Activated CD4-positive, alpha-beta memory T cell treated with anti-CD3 and anti-CD28 coated beads for 36 hours (primary cell): ENCODE measurements at regions not wholly inside any gene's neighbourhood (a gene's known extent, or its start where the extent isn't known, plus 50 kb on each side); places are given as distances from the start of the nearest gene placed in this dataset.

Experiments used
- CTCF ChIA-PET: fragments of 350-600 bp; sonication (Branson Sonifier 250); formaldehyde crosslinking; loops from one replicate; lab custom pipeline; 2021; ENCODE audit warnings: antibody characterized with exemption, inconsistent platforms; lab: Charles Lee
- POLR2A ChIA-PET: fragments of 350-600 bp; sonication (Branson Sonifier 250); formaldehyde crosslinking; loops from one replicate; lab custom pipeline; 2021; ENCODE audit warnings: antibody characterized with exemption; lab: Charles Lee
- DNase-seq: peaks from one replicate; pipeline ENCODE4 v3.0.0-alpha.2; 2020
- H3K27ac Mint-ChIP-seq: one replicate; pipeline ENCODE4 v1.8.0; 2021; ENCODE audit warnings: mixed read lengths
- H3K27me3 Mint-ChIP-seq: one replicate; pipeline ENCODE4 v1.8.0; 2021; ENCODE audit warnings: mixed read lengths
- H3K36me3 Mint-ChIP-seq: one replicate; pipeline ENCODE4 v1.8.0; 2021; ENCODE audit warnings: mixed read lengths
- H3K4me1 Mint-ChIP-seq: one replicate; pipeline ENCODE4 v1.8.0; 2021; ENCODE audit warnings: low read depth, mixed read lengths
- H3K4me3 Mint-ChIP-seq: one replicate; pipeline ENCODE4 v1.8.0; 2021; ENCODE audit warnings: mild to moderate bottlenecking, mixed read lengths
- H3K9me3 Mint-ChIP-seq: one replicate; pipeline ENCODE4 v1.8.0; 2021; ENCODE audit warnings: mixed read lengths
- intact Hi-C: fragments of 100-400 bp; cut with micrococcal nuclease; formaldehyde crosslinking; loops from one replicate; pipeline ENCODE4 v1.15.1; 2023

DNA sequence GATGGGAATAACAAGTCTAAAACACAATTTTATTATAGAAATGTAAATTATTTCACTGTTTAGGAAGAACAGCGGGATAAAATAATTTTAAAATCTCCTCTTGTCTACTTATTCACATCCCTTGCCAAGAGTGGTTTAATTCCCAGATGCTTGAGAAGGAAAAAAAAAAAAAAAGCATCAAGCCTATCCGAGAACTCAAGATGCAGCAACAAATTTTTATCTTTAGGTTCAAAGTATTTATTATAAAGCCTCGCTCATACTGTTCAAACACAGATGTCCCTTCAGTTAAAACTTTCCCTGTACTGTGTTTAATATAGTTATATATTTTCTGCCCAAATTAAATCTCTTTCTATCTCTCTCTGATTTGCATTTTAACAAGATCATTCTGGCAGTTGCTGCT is 1615.8 kb downstream of the PLA2G4A start:
- peaks cover 5% of the 10 kb centered on the region for H3K9me3 Mint-ChIP-seq
- no peak overlapping the region for H3K27ac Mint-ChIP-seq
- no peak overlapping the region for H3K4me3 Mint-ChIP-seq
- no peaks in the 10 kb centered on the region for H3K36me3 Mint-ChIP-seq
- no peak for DNase-seq
- no peaks in the 10 kb centered on the region for H3K27me3 Mint-ChIP-seq
- ChIA-PET POLR2A (no interaction called here), CTCF (no interaction called here)
- no peaks in the 10 kb centered on the region for H3K4me1 Mint-ChIP-seq
- intact Hi-C loops: no loop called here

DNA sequence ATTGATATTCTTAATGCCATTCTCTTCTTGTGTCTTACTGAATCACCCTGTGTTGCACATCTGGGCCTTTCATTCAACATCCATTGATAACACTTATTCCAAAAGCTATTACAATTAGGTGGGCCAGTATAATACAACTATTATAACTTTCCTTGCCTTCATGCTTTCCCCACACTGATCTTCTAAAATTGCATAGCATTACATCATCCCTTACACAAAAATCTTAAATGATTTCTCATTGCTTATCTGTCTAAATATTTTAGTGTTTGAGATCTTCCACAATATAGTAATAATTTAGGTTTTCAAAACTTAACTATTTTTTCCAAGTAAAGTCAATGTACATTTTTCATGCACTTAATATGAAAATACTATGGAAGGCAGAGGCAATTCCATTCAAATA is 1634.1 kb downstream of the PLA2G4A start:
- no peaks in the 10 kb centered on the region for H3K27me3 Mint-ChIP-seq
- H3K4me1 Mint-ChIP-seq: no peaks in the 10 kb centered on the region
- DNase-seq: no peak
- no peak overlapping the region for H3K4me3 Mint-ChIP-seq
- H3K9me3 Mint-ChIP-seq: peaks cover 14% of the 10 kb centered on the region
- H3K27ac Mint-ChIP-seq: no peak overlapping the region
- ChIA-PET POLR2A (no interaction called here), CTCF (no interaction called here)
- intact Hi-C loops: no loop called here
- H3K36me3 Mint-ChIP-seq: no peaks in the 10 kb centered on the region

DNA sequence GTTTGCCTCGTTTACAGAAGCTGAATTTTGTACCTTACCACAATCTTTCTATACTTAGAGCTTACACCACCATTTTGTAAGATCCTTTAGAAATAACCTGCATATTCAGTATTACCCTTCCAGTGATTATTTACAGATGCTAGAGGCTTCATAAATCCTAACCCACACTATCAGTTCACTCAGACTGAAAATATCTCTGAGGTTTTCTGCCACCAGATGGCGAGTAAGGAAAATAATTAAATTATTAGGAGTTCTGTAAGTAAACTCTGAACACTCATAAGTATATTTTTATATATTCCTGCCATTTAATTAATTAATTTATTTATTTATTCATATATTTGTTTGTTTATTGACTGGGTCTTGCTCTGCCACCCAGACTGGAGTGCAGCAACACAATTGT is 1635.2 kb downstream of the PLA2G4A start:
- CTCF ChIA-PET: interaction anchor here (0.6 kb wide), 1 partner anchor 227 kb away, joined by 3 read pairs; no protein-coding TSS in a partner anchor
- H3K27me3 Mint-ChIP-seq: no peaks in the 10 kb centered on the region
- POLR2A ChIA-PET: no interaction called here

DNA sequence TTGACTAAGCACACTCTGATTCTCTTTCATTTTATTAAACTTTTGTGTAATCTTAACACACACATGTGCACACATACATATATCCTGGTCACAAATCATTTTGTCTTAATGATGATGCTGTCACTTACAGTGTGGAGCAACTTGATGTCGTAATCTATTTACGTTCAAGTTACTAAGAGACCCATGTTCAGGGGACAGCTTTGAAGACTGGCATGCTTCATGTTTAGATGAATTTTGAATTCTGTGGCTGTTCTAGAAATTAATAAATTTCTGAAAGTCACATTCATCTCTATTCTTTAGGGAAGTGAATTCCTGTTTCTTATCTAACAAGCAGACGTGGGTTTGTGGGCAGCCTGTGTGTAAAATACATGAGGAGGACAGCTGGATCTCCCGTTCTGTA is 1637.8 kb downstream of the PLA2G4A start:
- Mint-ChIP-seq H3K4me3 (no peak overlapping the region), H3K27me3 (no peaks in the 10 kb centered on the region), H3K4me1 (no peaks in the 10 kb centered on the region), H3K9me3 (peaks cover 4% of the 10 kb centered on the region), H3K27ac (no peak overlapping the region), H3K36me3 (no peaks in the 10 kb centered on the region)
- ChIA-PET CTCF (no interaction called here), POLR2A (no interaction called here)
- no peak for DNase-seq
- intact Hi-C loops: no loop called here

More for the DNA sequence above, 1635.2 kb downstream of the PLA2G4A start:
- H3K36me3 Mint-ChIP-seq: no peaks in the 10 kb centered on the region
- no peaks in the 10 kb centered on the region for H3K4me1 Mint-ChIP-seq
- DNase-seq: no peak
- no peak overlapping the region for H3K4me3 Mint-ChIP-seq
- H3K27ac Mint-ChIP-seq: no peak overlapping the region
- intact Hi-C loops: no loop called here
- H3K9me3 Mint-ChIP-seq: peaks cover 8% of the 10 kb centered on the region

DNA sequence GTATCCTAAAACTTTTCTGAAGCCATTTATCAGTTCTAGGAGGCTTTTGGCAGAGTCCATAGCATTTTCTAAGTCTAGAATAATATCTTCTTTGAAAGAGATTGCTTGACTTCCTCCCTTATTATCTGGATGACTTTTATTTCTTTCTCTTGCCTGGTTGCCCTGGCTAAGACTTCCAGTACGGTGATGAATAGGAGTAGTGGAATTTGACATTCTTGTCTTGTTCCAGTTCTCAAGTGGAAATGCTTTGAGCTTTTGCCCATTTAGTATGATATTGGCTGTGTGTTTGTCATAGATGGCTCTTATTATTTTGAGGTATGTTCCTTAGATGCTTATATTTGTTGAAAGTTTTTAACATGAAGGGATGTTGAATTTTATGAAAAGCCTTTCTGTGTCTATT is 1647.9 kb downstream of the PLA2G4A start:
- no peak overlapping the region for H3K27ac Mint-ChIP-seq
- POLR2A ChIA-PET: no interaction called here
- intact Hi-C loops: no loop called here
- H3K4me3 Mint-ChIP-seq: no peak overlapping the region
- no peaks in the 10 kb centered on the region for H3K4me1 Mint-ChIP-seq
- H3K27me3 Mint-ChIP-seq: no peaks in the 10 kb centered on the region
- no peak for DNase-seq
- no peaks in the 10 kb centered on the region for H3K36me3 Mint-ChIP-seq
- H3K9me3 Mint-ChIP-seq: peaks cover 17% of the 10 kb centered on the region
- CTCF ChIA-PET: no interaction called here

DNA sequence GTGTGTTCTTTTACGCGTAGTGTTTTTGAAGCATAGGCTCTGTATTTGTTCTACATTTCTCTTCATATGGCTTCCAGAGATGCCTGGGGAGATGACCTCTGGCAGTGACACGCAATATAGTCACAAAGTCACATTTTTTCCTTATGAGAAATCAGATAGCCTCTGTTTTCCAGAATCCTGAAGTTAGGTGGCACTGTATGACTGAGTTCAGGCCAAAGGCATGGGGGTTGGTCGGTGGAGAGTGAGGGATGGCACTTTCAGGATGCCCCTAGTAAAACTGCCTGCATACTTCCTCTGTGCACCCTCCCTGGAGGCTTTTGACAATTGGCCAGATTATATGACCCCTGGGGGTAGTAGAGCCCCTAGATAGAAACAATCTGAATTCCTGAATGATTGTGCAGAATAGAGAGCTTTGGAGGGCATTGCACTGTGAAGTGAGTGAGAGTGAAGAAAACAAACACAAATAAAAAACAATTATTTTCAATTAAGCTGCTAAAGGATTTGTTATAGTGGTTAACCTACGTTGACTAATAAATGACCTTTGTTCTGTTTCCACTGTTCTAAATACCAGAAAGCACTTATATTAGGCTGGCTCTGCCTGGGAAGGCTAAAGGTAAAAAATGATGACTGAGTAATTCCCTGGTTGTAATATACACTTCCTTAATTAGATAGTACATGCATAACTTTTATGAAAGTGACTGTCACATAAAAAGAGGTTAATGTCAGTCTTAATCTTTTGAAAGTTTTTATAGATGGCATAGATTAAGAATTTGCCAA is 1660.8 kb downstream of the PLA2G4A start:
- Mint-ChIP-seq H3K27ac (no peak overlapping the region), H3K4me3 (no peak overlapping the region), H3K4me1 (no peaks in the 10 kb centered on the region), H3K9me3 (peaks cover 6% of the 10 kb centered on the region), H3K27me3 (no peaks in the 10 kb centered on the region), H3K36me3 (no peaks in the 10 kb centered on the region)
- ChIA-PET CTCF (no interaction called here), POLR2A (no interaction called here)
- no peak for DNase-seq
- intact Hi-C loops: no loop called here

DNA sequence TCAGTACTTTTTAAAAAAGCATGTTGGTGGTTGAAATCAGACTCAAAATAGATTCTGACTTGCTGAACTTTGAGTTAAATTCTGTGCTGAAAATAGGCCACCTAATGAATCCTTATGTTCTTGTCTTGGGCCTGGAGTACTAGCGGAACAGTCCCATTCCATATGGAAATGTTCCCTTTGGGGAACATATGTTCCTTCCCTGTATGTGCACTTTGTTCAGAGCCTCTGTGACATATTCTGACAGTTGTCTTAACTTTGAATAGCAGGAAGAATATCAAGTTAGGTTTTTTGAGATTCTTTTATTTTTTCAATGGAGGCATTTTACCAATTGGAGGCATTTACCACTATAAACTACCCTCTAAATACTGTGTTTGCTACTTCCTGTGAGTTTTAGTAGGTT is 1667.8 kb downstream of the PLA2G4A start:
- Mint-ChIP-seq H3K9me3 (peaks cover 23% of the 10 kb centered on the region), H3K27ac (no peak overlapping the region), H3K4me3 (no peak overlapping the region), H3K36me3 (no peaks in the 10 kb centered on the region), H3K4me1 (no peaks in the 10 kb centered on the region), H3K27me3 (no peaks in the 10 kb centered on the region)
- intact Hi-C loops: no loop called here
- ChIA-PET CTCF (no interaction called here), POLR2A (no interaction called here)
- no peak for DNase-seq

DNA sequence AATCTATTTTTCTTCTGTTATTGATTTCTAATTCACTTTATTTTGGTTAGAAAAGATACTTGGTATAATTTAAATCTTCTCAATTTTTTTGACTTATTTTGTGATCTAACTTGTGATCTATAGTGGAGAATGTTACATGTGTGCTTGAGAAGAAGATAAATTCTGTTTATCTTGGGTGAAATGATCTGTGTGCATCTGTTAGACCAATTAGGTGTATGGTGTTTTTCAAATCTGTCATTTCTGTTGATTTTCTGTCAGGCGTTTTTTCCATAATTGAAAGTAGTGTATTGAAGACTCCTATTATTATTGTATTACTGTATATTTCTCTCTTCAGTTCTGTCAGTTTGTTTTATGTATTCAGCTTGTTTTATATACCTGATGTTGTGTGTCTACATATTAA is 1668.3 kb downstream of the PLA2G4A start:
- DNase-seq: no peak
- peaks cover 21% of the 10 kb centered on the region for H3K9me3 Mint-ChIP-seq
- H3K4me1 Mint-ChIP-seq: no peaks in the 10 kb centered on the region
- CTCF ChIA-PET: no interaction called here
- POLR2A ChIA-PET: no interaction called here
- H3K4me3 Mint-ChIP-seq: no peak overlapping the region
- no peak overlapping the region for H3K27ac Mint-ChIP-seq
- intact Hi-C loops: no loop called here
- H3K36me3 Mint-ChIP-seq: no peaks in the 10 kb centered on the region
- no peaks in the 10 kb centered on the region for H3K27me3 Mint-ChIP-seq

DNA sequence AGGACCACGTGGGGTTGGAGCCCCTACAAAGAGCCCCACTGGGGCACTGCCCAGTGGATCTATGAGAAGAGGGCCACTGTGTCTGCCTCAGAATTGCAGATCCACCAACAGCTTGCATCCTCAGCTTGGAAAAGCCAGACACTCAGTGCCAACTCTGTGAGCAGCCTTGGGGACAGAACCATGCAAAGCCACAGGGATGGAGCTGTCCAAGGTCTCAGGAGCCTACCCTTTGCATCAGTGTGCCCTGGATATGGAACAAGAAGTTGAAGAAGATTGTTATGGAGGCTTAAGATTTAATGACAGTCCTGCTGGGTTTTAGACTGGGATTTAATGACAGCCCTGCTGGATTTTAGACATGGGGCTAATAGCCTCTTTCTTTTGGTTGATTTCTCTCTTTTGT is 1670.9 kb downstream of the PLA2G4A start:
- POLR2A ChIA-PET: no interaction called here
- no peak overlapping the region for H3K4me3 Mint-ChIP-seq
- CTCF ChIA-PET: no interaction called here
- H3K9me3 Mint-ChIP-seq: peaks cover 18% of the 10 kb centered on the region
- no peaks in the 10 kb centered on the region for H3K36me3 Mint-ChIP-seq
- no peak overlapping the region for H3K27ac Mint-ChIP-seq
- no peaks in the 10 kb centered on the region for H3K4me1 Mint-ChIP-seq
- DNase-seq: no peak
- H3K27me3 Mint-ChIP-seq: no peaks in the 10 kb centered on the region
- intact Hi-C loops: no loop called here

DNA sequence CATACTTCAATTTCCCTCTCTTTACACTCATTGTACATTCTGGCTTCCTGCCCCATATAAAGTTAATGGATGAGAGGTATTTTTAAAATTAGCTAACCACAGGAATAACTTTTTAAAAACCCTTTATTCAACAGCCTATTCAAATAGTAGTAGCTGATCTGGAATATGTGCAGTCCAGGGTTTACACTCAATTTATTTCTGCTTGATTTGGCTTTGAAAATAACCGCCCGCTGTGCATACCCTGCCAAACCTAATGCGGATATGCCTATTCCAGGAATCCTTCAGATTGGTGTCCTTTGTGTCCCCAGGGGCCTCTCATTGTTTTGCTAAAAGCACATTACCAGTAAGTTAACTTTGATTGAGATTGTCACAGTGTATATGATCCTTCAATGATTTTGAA is 1686.2 kb downstream of the PLA2G4A start:
- no peak overlapping the region for H3K4me3 Mint-ChIP-seq
- intact Hi-C loops: no loop called here
- CTCF ChIA-PET: no interaction called here
- H3K4me1 Mint-ChIP-seq: no peaks in the 10 kb centered on the region
- no peaks in the 10 kb centered on the region for H3K27me3 Mint-ChIP-seq
- H3K9me3 Mint-ChIP-seq: peaks cover 20% of the 10 kb centered on the region
- H3K27ac Mint-ChIP-seq: no peak overlapping the region
- no peak for DNase-seq
- POLR2A ChIA-PET: no interaction called here
- H3K36me3 Mint-ChIP-seq: no peaks in the 10 kb centered on the region

DNA sequence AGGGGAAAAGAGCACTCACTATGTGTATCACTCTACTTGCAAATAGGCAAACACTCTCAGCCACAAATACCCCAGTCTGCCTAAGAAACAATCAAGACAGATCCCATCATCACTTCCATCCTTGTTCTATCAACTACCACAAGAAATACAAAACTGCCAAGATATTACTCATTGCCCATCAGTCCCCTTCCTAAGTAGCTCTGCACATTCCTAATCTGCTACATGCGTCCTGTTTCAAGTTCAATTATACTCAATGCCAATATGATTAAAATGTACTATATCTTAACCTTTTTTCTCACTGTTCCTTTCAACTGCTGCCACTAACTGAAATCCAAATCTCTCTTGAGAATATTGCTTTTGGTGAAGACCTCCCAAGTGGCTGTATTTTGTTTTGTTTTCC is 1688.4 kb downstream of the PLA2G4A start:
- Mint-ChIP-seq H3K27me3 (no peaks in the 10 kb centered on the region), H3K27ac (no peak overlapping the region), H3K4me1 (no peaks in the 10 kb centered on the region), H3K4me3 (no peak overlapping the region), H3K9me3 (peaks cover 19% of the 10 kb centered on the region), H3K36me3 (no peaks in the 10 kb centered on the region)
- ChIA-PET POLR2A (no interaction called here), CTCF (no interaction called here)
- DNase-seq: no peak
- intact Hi-C loops: no loop called here

DNA sequence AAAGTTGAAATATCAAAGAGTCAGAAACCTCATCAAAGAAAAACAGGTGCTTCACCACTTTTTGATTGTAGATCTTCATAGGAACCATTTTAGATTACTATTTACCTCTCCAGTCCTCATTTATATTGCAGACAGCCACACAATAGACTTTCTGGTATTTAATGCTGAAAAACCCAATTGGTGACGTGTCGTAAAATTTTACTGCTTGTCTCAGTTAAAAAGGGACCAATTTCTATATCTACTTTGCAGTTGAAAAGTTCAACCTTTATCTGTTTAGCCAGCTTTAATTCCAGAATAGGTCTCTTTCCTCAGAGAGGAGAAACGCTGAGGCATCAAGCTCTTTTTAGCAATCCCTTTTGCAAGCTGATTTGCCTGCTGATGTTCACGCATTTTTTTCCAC is 1722.4 kb downstream of the PLA2G4A start:
- POLR2A ChIA-PET: no interaction called here
- no peak for DNase-seq
- Mint-ChIP-seq H3K36me3 (no peaks in the 10 kb centered on the region), H3K27ac (no peak overlapping the region), H3K4me1 (no peaks in the 10 kb centered on the region), H3K4me3 (no peak overlapping the region), H3K9me3 (peaks cover 14% of the 10 kb centered on the region), H3K27me3 (no peaks in the 10 kb centered on the region)
- CTCF ChIA-PET: no interaction called here
- intact Hi-C loops: no loop called here

DNA sequence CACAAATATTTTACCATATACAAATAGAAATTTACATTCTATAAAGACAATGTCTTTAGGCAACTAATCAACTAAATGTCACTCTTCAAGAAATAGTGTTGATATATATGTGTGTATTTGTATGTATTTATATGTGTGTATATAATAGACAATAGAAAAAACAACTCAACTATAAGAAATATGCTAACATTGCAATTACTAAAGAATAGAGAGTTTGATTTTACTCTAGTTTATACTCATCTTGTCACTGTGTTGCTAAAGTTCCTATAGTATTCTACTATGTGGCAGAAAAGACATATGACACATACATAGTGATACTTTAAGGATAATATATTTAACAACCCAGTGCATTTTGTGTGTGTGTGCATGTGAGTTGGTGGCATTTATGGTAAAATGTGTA is 1728.3 kb downstream of the PLA2G4A start:
- Mint-ChIP-seq H3K4me3 (no peak overlapping the region), H3K36me3 (no peaks in the 10 kb centered on the region), H3K27me3 (no peaks in the 10 kb centered on the region), H3K9me3 (peaks cover 4% of the 10 kb centered on the region), H3K27ac (no peak overlapping the region), H3K4me1 (no peaks in the 10 kb centered on the region)
- ChIA-PET POLR2A (no interaction called here), CTCF (no interaction called here)
- intact Hi-C loops: no loop called here
- no peak for DNase-seq
